ENCODE measurements at regions not wholly inside any gene's neighbourhood (a gene's known extent, or its start where the extent isn't known, plus 50 kb on each side); places are given as distances from the start of the nearest gene placed in this dataset.

GRCh38 chr19:29395734-29396414 lies 129.9 kb upstream of the VSTM2B start:
- Histone ChIP-seq H3K9me3 (peaks cover 0 to 19% of the 10 kb centered on the region in 2 donors), H3K27me3 (no peaks in the 10 kb centered on the region), H3K4me3 (no peak overlapping the region), H3K36me3 (no peaks in the 10 kb centered on the region), H3K27ac (no peak overlapping the region), H3K4me1 (no peaks in the 10 kb centered on the region)
- TF ChIP-seq CTCF (IDR thresholded peaks at IDR 0.05) = no peak
- no peak for DNase-seq (ENCODE audit: low spot score)

GRCh38 chr19:29396925-29397324 lies 128.9 kb upstream of the VSTM2B start:
- Histone ChIP-seq H3K4me1 (no peaks in the 10 kb centered on the region), H3K27me3 (no peaks in the 10 kb centered on the region), H3K36me3 (no peaks in the 10 kb centered on the region), H3K4me3 (no peak overlapping the region), H3K9me3 (peaks cover 0 to 8% of the 10 kb centered on the region in 2 donors), H3K27ac (no peak overlapping the region)
- no peak for TF ChIP-seq CTCF (IDR thresholded peaks at IDR 0.05)
- DNase-seq (ENCODE audit: low spot score) = no peak

GRCh38 chr19:29397748-29398147 lies 128.0 kb upstream of the VSTM2B start:
- no peak overlapping the region for H3K27ac ChIP-seq
- H3K9me3 ChIP-seq = no peaks in the 10 kb centered on the region
- H3K4me1 ChIP-seq = no peaks in the 10 kb centered on the region
- DNase-seq (ENCODE audit: low spot score) = no peak
- no peak overlapping the region for H3K4me3 ChIP-seq
- no peaks in the 10 kb centered on the region for H3K27me3 ChIP-seq
- TF ChIP-seq CTCF (IDR thresholded peaks at IDR 0.05) = no peak
- H3K36me3 ChIP-seq = no peaks in the 10 kb centered on the region

GRCh38 chr19:29399804-29400203 lies 126.0 kb upstream of the VSTM2B start:
- Histone ChIP-seq H3K4me3 (no peak overlapping the region), H3K4me1 (peaks cover 0 to 3% of the 10 kb centered on the region in 2 donors), H3K27me3 (no peaks in the 10 kb centered on the region), H3K9me3 (no peaks in the 10 kb centered on the region), H3K27ac (no peak overlapping the region), H3K36me3 (no peaks in the 10 kb centered on the region)
- no peak for DNase-seq (ENCODE audit: low spot score)
- TF ChIP-seq CTCF (IDR thresholded peaks at IDR 0.05) = no peak

GRCh38 chr19:29400917-29401711 lies 124.7 kb upstream of the VSTM2B start:
- no peak for DNase-seq (ENCODE audit: low spot score)
- Histone ChIP-seq H3K9me3 (no peaks in the 10 kb centered on the region), H3K4me1 (peaks cover 0 to 9% of the 10 kb centered on the region in 2 donors), H3K36me3 (no peaks in the 10 kb centered on the region), H3K27ac (no peak overlapping the region), H3K27me3 (no peaks in the 10 kb centered on the region), H3K4me3 (no peak overlapping the region)
- no peak for TF ChIP-seq CTCF (IDR thresholded peaks at IDR 0.05)
